ENCODE measurements at regions not wholly inside any gene's neighbourhood (a gene's known extent, or its start where the extent isn't known, plus 50 kb on each side); places are given as distances from the start of the nearest gene placed in this dataset.

DNA sequence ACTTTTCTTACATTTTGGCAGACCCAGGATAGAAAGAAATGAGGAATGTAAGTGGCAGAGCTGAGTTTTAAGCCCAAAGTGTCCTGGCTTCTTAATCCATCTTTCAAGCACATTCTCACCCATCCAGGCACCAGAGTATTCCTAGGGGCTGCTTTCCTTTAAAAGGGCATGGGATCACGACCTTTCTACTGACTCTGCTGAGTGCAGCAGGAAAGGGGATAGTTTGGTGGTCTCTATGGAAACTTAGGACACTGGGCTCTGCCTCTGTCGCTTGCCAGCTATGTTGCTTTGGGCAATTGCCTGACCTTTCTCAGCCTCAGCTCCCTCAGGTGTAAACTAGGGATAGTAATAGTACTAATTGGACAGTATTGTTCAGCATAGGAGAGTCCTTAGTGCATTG lies 458.4 kb downstream of the PDCD6IP start:
- H2AFZ ChIP-seq (ENCODE audit: control insufficient read depth, low read depth, low read length): no peak overlapping the region
- FAIRE-seq: no peak
- H3K27ac ChIP-seq (ENCODE audit: control insufficient read depth, insufficient read depth): no peak overlapping the region
- ChIA-PET SMC1A (ENCODE audit: uncharacterized antibody, unreplicated experiment) (interaction anchor here (0.7 to 1.2 kb wide), 2 partner anchors 10 to 277 kb away, joined by 3 read pairs; no protein-coding TSS in a partner anchor), RAD21 (ENCODE audit: unreplicated experiment) (no interaction called here), CTCF (interaction anchor here (0.8 to 6.3 kb wide), 3 partner anchors 9 to 429 kb away, joined by 3 to 106 read pairs (median 4); no protein-coding TSS in a partner anchor), POLR2A (interaction anchor here (0.6 kb wide), 1 partner anchor 1958 kb away, joined by 3 read pairs; no protein-coding TSS in a partner anchor)
- in situ Hi-C loops (cut with MboI) (loop anchor here (5.0 kb wide), 1 partner anchor 431 kb away; no protein-coding TSS in a partner anchor), intact Hi-C loops (cut with micrococcal nuclease; ENCODE audit: unreplicated experiment) (loop anchor here (5.0 kb wide), 1 partner anchor 374 kb away; no protein-coding TSS in a partner anchor)
- H4K20me1 ChIP-seq (ENCODE audit: control insufficient read depth, insufficient read depth): no peaks in the 10 kb centered on the region
- WGBS (ENCODE audit: insufficient coverage, insufficient replicate concordance, low lambda C conversion rate, missing lambda C conversion rate): 24% methylated on average over 2 of the region's 2 CpGs
- no peak for DNase-seq (ENCODE audit: low read depth, low spot score)
- H3K4me2 ChIP-seq (ENCODE audit: control insufficient read depth, insufficient read depth): no peak overlapping the region
- no peaks in the 10 kb centered on the region for H3K4me1 ChIP-seq (ENCODE audit: control insufficient read depth, insufficient read depth, low read length)
- no peaks in the 10 kb centered on the region for H3K79me2 ChIP-seq (ENCODE audit: control insufficient read depth, insufficient read depth, low read length)
- no peak for ATAC-seq
- H3K36me3 ChIP-seq (ENCODE audit: control insufficient read depth in 2 of 2, insufficient read depth in 2 of 2, low read length in 1 of 2): no peaks in the 10 kb centered on the region
- no peak overlapping the region for H3K9ac ChIP-seq (ENCODE audit: control insufficient read depth, insufficient read depth, low read length)
- BruUV-seq (replicated peaks): no TSS peak
- H3K4me3 ChIP-seq: no peak overlapping the region
- no peaks in the 10 kb centered on the region for H3K9me3 ChIP-seq (replicated peaks; ENCODE audit: control insufficient read depth, insufficient read depth, low read length)
- no peaks in the 10 kb centered on the region for H3K27me3 ChIP-seq (replicated peaks in 1 of 2; ENCODE audit: control insufficient read depth in 2 of 2, insufficient read depth in 2 of 2, low read length in 1 of 2)
- TF ChIP-seq RCOR1 (conservative IDR thresholded peaks at IDR 0.05; ENCODE audit: low read depth, low read length): no peak
- no peak for TF ChIP-seq NFXL1 (IDR thresholded peaks at IDR 0.05; ENCODE audit: borderline replicate concordance)
- TF ChIP-seq, protein P1, sequence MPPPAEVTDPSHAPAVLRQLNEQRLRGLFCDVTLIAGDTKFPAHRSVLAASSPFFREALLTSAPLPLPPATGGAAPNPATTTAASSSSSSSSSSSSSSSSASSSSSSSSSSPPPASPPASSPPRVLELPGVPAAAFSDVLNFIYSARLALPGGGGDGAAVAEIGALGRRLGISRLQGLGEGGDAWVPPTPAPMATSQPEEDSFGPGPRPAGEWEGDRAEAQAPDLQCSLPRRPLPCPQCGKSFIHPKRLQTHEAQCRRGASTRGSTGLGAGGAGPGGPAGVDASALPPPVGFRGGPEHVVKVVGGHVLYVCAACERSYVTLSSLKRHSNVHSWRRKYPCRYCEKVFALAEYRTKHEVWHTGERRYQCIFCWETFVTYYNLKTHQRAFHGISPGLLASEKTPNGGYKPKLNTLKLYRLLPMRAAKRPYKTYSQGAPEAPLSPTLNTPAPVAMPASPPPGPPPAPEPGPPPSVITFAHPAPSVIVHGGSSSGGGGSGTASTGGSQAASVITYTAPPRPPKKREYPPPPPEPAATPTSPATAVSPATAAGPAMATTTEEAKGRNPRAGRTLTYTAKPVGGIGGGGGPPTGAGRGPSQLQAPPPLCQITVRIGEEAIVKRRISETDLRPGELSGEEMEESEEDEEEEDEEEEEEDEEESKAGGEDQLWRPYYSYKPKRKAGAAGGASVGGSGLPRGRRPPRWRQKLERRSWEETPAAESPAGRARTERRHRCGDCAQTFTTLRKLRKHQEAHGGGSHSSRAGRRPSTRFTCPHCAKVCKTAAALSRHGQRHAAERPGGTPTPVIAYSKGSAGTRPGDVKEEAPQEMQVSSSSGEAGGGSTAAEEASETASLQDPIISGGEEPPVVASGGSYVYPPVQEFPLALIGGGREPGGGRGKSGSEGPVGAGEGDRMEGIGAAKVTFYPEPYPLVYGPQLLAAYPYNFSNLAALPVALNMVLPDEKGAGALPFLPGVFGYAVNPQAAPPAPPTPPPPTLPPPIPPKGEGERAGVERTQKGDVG (CRISPR knock-in tag; IDR thresholded peaks at IDR 0.05): no peak
- TF ChIP-seq SREBF2 (IDR thresholded peaks at IDR 0.05; ENCODE audit: low read length): no peak
- no peak for TF ChIP-seq MTA3 (IDR thresholded peaks at IDR 0.05; ENCODE audit: borderline replicate concordance, low read length)
- TF ChIP-seq ZBED1 (IDR thresholded peaks at IDR 0.05; ENCODE audit: borderline replicate concordance): no peak
- TF ChIP-seq ETV6 (conservative IDR thresholded peaks at IDR 0.05 in 1 of 2, IDR thresholded peaks at IDR 0.05 in 1 of 2; ENCODE audit: borderline replicate concordance in 1 of 2, low read depth in 1 of 2): no peak
- TF ChIP-seq, protein P2, sequence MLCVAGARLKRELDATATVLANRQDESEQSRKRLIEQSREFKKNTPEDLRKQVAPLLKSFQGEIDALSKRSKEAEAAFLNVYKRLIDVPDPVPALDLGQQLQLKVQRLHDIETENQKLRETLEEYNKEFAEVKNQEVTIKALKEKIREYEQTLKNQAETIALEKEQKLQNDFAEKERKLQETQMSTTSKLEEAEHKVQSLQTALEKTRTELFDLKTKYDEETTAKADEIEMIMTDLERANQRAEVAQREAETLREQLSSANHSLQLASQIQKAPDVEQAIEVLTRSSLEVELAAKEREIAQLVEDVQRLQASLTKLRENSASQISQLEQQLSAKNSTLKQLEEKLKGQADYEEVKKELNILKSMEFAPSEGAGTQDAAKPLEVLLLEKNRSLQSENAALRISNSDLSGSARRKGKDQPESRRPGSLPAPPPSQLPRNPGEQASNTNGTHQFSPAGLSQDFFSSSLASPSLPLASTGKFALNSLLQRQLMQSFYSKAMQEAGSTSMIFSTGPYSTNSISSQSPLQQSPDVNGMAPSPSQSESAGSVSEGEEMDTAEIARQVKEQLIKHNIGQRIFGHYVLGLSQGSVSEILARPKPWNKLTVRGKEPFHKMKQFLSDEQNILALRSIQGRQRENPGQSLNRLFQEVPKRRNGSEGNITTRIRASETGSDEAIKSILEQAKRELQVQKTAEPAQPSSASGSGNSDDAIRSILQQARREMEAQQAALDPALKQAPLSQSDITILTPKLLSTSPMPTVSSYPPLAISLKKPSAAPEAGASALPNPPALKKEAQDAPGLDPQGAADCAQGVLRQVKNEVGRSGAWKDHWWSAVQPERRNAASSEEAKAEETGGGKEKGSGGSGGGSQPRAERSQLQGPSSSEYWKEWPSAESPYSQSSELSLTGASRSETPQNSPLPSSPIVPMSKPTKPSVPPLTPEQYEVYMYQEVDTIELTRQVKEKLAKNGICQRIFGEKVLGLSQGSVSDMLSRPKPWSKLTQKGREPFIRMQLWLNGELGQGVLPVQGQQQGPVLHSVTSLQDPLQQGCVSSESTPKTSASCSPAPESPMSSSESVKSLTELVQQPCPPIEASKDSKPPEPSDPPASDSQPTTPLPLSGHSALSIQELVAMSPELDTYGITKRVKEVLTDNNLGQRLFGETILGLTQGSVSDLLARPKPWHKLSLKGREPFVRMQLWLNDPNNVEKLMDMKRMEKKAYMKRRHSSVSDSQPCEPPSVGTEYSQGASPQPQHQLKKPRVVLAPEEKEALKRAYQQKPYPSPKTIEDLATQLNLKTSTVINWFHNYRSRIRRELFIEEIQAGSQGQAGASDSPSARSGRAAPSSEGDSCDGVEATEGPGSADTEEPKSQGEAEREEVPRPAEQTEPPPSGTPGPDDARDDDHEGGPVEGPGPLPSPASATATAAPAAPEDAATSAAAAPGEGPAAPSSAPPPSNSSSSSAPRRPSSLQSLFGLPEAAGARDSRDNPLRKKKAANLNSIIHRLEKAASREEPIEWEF (IDR thresholded peaks at IDR 0.05; ENCODE audit: insufficient replicate concordance, low read depth, low read length): no peak
- TF ChIP-seq, protein P3, sequence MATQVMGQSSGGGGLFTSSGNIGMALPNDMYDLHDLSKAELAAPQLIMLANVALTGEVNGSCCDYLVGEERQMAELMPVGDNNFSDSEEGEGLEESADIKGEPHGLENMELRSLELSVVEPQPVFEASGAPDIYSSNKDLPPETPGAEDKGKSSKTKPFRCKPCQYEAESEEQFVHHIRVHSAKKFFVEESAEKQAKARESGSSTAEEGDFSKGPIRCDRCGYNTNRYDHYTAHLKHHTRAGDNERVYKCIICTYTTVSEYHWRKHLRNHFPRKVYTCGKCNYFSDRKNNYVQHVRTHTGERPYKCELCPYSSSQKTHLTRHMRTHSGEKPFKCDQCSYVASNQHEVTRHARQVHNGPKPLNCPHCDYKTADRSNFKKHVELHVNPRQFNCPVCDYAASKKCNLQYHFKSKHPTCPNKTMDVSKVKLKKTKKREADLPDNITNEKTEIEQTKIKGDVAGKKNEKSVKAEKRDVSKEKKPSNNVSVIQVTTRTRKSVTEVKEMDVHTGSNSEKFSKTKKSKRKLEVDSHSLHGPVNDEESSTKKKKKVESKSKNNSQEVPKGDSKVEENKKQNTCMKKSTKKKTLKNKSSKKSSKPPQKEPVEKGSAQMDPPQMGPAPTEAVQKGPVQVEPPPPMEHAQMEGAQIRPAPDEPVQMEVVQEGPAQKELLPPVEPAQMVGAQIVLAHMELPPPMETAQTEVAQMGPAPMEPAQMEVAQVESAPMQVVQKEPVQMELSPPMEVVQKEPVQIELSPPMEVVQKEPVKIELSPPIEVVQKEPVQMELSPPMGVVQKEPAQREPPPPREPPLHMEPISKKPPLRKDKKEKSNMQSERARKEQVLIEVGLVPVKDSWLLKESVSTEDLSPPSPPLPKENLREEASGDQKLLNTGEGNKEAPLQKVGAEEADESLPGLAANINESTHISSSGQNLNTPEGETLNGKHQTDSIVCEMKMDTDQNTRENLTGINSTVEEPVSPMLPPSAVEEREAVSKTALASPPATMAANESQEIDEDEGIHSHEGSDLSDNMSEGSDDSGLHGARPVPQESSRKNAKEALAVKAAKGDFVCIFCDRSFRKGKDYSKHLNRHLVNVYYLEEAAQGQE (IDR thresholded peaks at IDR 0.05; ENCODE audit: low read depth, low read length): no peak
